GM12878 (cell line): ENCODE measurements at regions not wholly inside any gene's neighbourhood (a gene's known extent, or its start where the extent isn't known, plus 50 kb on each side); places are given as distances from the start of the nearest gene placed in this dataset.
"Not testable (repeated sequence)": the region's sequence is repeated elsewhere in the genome, so short reads cannot be mapped to it uniquely, and the experiment has no call there.

ENCODE experiments used
- ATAC-seq: fragments of 200-7000 bp; cut with Tn5 transposase; 3 replicates; pipeline ENCODE4 v1.9.1; 2020; ENCODE audit warnings: mild to moderate bottlenecking, moderate library complexity
- BruUV-seq: library from RNA; stranded (reverse); fragments of 400-500 nt; replicated peaks from 2 replicates; lab custom pipeline; 2021; lab: Mats Ljungman, UMichigan
- CTCF ChIA-PET: fragments of 300-600 bp; sonication (Branson Sonifier 250); formaldehyde crosslinking; extraction: SDS; loops from one replicate; lab custom pipeline; 2021; ENCODE audit warnings: inconsistent platforms; lab: Yijun Ruan, JAX
- POLR2A ChIA-PET: fragments of 350-600 bp; formaldehyde crosslinking; extraction: SDS; loops from one replicate; lab custom pipeline; 2021; ENCODE audit warnings: inconsistent platforms; lab: Charles Lee
- RAD21 ChIA-PET: fragments of 300-600 bp; sonication (Branson Sonifier 250); formaldehyde crosslinking; loops from one replicate; lab custom pipeline; 2023; ENCODE audit warnings: antibody characterized with exemption; ENCODE audit not compliant: unreplicated experiment; lab: Charles Lee
- SMC1A ChIA-PET: fragments of 300-600 bp; sonication (Branson Sonifier 250); formaldehyde crosslinking; loops from one replicate; lab custom pipeline; 2023; ENCODE audit not compliant: unreplicated experiment, uncharacterized antibody; lab: Charles Lee
- DNase-seq: peaks from one replicate; pipeline ENCODE4 v3.0.0-alpha.2; 2011; ENCODE audit warnings: low read depth, low spot score
- FAIRE-seq: peaks from 3 replicates; lab custom pipeline; 2011; peaks lifted over from hg19 to GRCh38; lab: Jason Lieb, UNC
- H2AFZ ChIP-seq: 2 replicates; pipeline ENCODE4 v1.6.0; 2011; ENCODE audit warnings: low read depth, low read length, control low read depth; ENCODE audit not compliant: control insufficient read depth
- H3K27ac ChIP-seq: 2 replicates; pipeline ENCODE4 v1.5.1; 2011; ENCODE audit warnings: control low read depth; ENCODE audit not compliant: control insufficient read depth, insufficient read depth
- H3K27me3 ChIP-seq, 2 experiments: replicated peaks in 1 of 2; 2 replicates each; pipeline versions ENCODE4 v1.6.0 to v1.6.1; 2011; ENCODE audit warnings: low read length in 1 of 2; ENCODE audit not compliant: control insufficient read depth in 2 of 2, insufficient read depth in 2 of 2
- H3K36me3 ChIP-seq, 2 experiments: 2 replicates each; pipeline ENCODE4 v1.5.1; 2011; ENCODE audit warnings: low read length in 1 of 2; ENCODE audit not compliant: control insufficient read depth in 2 of 2, insufficient read depth in 2 of 2
- H3K4me1 ChIP-seq: 2 replicates; pipeline ENCODE4 v1.6.1; 2011; ENCODE audit warnings: mild to moderate bottlenecking, low read length, moderate library complexity, mixed read lengths; ENCODE audit not compliant: control insufficient read depth, insufficient read depth
- H3K4me2 ChIP-seq: 2 replicates; pipeline ENCODE4 v1.6.0; 2011; ENCODE audit warnings: control low read depth; ENCODE audit not compliant: control insufficient read depth, insufficient read depth
- H3K4me3 ChIP-seq: fragments of 200-600 bp; sonication (generic); 2 replicates; pipeline ENCODE4 v1.5.1; 2016
- H3K79me2 ChIP-seq: 2 replicates; pipeline ENCODE4 v1.6.0; 2011; ENCODE audit warnings: low read length; ENCODE audit not compliant: control insufficient read depth, insufficient read depth
- H3K9ac ChIP-seq: 2 replicates; pipeline ENCODE4 v1.8.0; 2011; ENCODE audit warnings: low read length, control low read depth, mixed read lengths; ENCODE audit not compliant: control insufficient read depth, insufficient read depth
- H3K9me3 ChIP-seq: replicated peaks from 3 replicates; pipeline ENCODE4 v1.5.1; 2011; ENCODE audit warnings: mild to moderate bottlenecking, low read length; ENCODE audit not compliant: control insufficient read depth, insufficient read depth
- H4K20me1 ChIP-seq: 2 replicates; pipeline ENCODE4 v1.6.0; 2011; ENCODE audit not compliant: control insufficient read depth, insufficient read depth
- WGBS: methylation state at CpG from one replicate; pipeline ENCODE4 v1.1.6; 2016; ENCODE audit warnings: low lambda C conversion rate; ENCODE audit not compliant: insufficient replicate concordance, insufficient coverage; ENCODE audit errors: missing lambda C conversion rate; 5-methylcytosine and 5-hydroxymethylcytosine counted together
- in situ Hi-C: fragments of 300-500 bp; cut with MboI; formaldehyde crosslinking; loops from 9 replicates; pipeline ENCODE4 v1.14.3; 2018; ENCODE audit warnings: mixed read lengths
- intact Hi-C: fragments of 100-400 bp; cut with micrococcal nuclease; formaldehyde crosslinking; loops from one replicate; pipeline ENCODE4 v1.14.2; 2022; ENCODE audit not compliant: unreplicated experiment

GRCh38 chr15:84157056-84157632 lies 78.4 kb upstream of the GOLGA6L4 start:
- H3K4me3 ChIP-seq, H3K36me3 ChIP-seq, intact Hi-C loops, H3K27ac ChIP-seq, H3K27me3 ChIP-seq, in situ Hi-C loops, H4K20me1 ChIP-seq, BruUV-seq, FAIRE-seq, CTCF ChIA-PET, H3K9ac ChIP-seq, ATAC-seq, H3K79me2 ChIP-seq, POLR2A ChIA-PET, H3K9me3 ChIP-seq, H3K4me1 ChIP-seq, H3K4me2 ChIP-seq, RAD21 ChIA-PET, SMC1A ChIA-PET, DNase-seq, H2AFZ ChIP-seq: not testable (repeated sequence)
- 45% methylated on average over 11 of the region's 11 CpGs for WGBS

GRCh38 chr15:84157857-84158256 lies 77.7 kb upstream of the GOLGA6L4 start:
- ATAC-seq, in situ Hi-C loops, H4K20me1 ChIP-seq, H3K4me2 ChIP-seq, DNase-seq, POLR2A ChIA-PET, SMC1A ChIA-PET, H3K4me1 ChIP-seq, H3K27ac ChIP-seq, intact Hi-C loops, H3K9ac ChIP-seq, FAIRE-seq, H3K27me3 ChIP-seq, RAD21 ChIA-PET, H2AFZ ChIP-seq, H3K9me3 ChIP-seq, H3K4me3 ChIP-seq, BruUV-seq, H3K79me2 ChIP-seq, CTCF ChIA-PET, H3K36me3 ChIP-seq: not testable (repeated sequence)
- 0% methylated on average over 1 of the region's 3 CpGs for WGBS

GRCh38 chr15:84159346-84160269 lies 76.0 kb upstream of the GOLGA6L4 start:
- H3K4me2 ChIP-seq, BruUV-seq, H3K9me3 ChIP-seq, intact Hi-C loops, SMC1A ChIA-PET, FAIRE-seq, ATAC-seq, H3K27ac ChIP-seq, POLR2A ChIA-PET, H2AFZ ChIP-seq, in situ Hi-C loops, H3K36me3 ChIP-seq, H3K4me3 ChIP-seq, RAD21 ChIA-PET, CTCF ChIA-PET, H3K27me3 ChIP-seq, H3K79me2 ChIP-seq, H3K4me1 ChIP-seq, DNase-seq, H4K20me1 ChIP-seq, H3K9ac ChIP-seq: not testable (repeated sequence)
- WGBS: 77% methylated on average over 17 of the region's 17 CpGs
